Transverse colon (tissue), 4 donors: ENCODE measurements at regions not wholly inside any gene's neighbourhood (a gene's known extent, or its start where the extent isn't known, plus 50 kb on each side); places are given as distances from the start of the nearest gene placed in this dataset.

Experiments
- DNase-seq: peaks from one replicate; pipeline ENCODE4 v3.0.0-alpha.2; 2019
- H3K27ac ChIP-seq, 4 donors: fragments of 200-600 bp; sonication (generic); 2 replicates each; pipeline ENCODE4 v1.5.1; 2016 to 2018; ENCODE audit warnings: inconsistent platforms in 4 of 4
- H3K27me3 ChIP-seq: fragments of 200-600 bp; sonication (generic); 2 replicates; pipeline ENCODE4 v1.5.1; 2017; ENCODE audit warnings: inconsistent platforms
- H3K36me3 ChIP-seq, 4 donors: fragments of 200-600 bp; sonication (generic); 2 replicates each; pipeline ENCODE4 v1.5.1; 2017 to 2019; ENCODE audit warnings: inconsistent platforms in 4 of 4
- H3K4me1 ChIP-seq, 4 donors: fragments of 200-600 bp; sonication (generic); 2 replicates each; pipeline ENCODE4 v1.5.1; 2017 to 2020; ENCODE audit warnings: inconsistent platforms in 4 of 4
- H3K4me3 ChIP-seq, 4 donors: fragments of 200-600 bp; sonication (generic); 1 replicate in 1 of 4; 2 replicates in 3 of 4; pipeline versions ENCODE4 v1.5.1 to v1.6.1; 2017 to 2019; ENCODE audit warnings: inconsistent platforms in 4 of 4
- H3K9me3 ChIP-seq, 2 donors: fragments of 200-600 bp; sonication (generic); 2 replicates each; pipeline ENCODE4 v1.5.1; 2017 to 2019; ENCODE audit warnings: inconsistent platforms in 2 of 2
- EP300 ChIP-seq: sonication (generic); formaldehyde crosslinking; IDR thresholded peaks from one replicate; pipeline ENCODE4 v1.6.1; 2017; ENCODE audit warnings: antibody characterized with exemption, low read depth
- POLR2A ChIP-seq: fragments of 450-650 bp; IDR thresholded peaks from one replicate; pipeline ENCODE4 v1.6.1; 2016; ENCODE audit warnings: antibody characterized with exemption, mild to moderate bottlenecking, moderate library complexity
- POLR2AphosphoS5 ChIP-seq, 3 donors: sonication (generic); formaldehyde crosslinking; IDR thresholded peaks; one replicate each; pipeline ENCODE4 v1.6.1; 2016; ENCODE audit warnings: antibody characterized with exemption in 3 of 3
- WGBS, 2 donors: methylation state at CpG; one replicate each; pipeline ENCODE4 v1.1.5; 2018; ENCODE audit warnings: low coverage in 1 of 2; 5-methylcytosine and 5-hydroxymethylcytosine counted together
- in situ Hi-C, 4 donors: fragments of 200-750 bp; cut with MboI; loops; one replicate each; pipeline versions ENCODE4 v1.15.0 to v1.15.1; 2017; ENCODE audit warnings: low sequenced_read_pairs in 3 of 4, low pct_ligation_motif_present in 1 of 4, low pct_unique_long_range_greater_than_20kb in 1 of 4
- intact Hi-C: fragments of 100-400 bp; cut with DNase I; formaldehyde crosslinking; loops from one replicate; pipeline ENCODE4 v1.15.1; 2023; ENCODE audit warnings: low total_unique reads
- TF ChIP-seq, protein P1 (sequence below), 5 experiments: fragments of 200-600 bp in 3 of 5; fragments of 450-650 bp in 2 of 5; sonication (generic) in 3 of 5; IDR thresholded peaks; 1 replicate in 2 of 5; 2 replicates in 3 of 5; pipeline ENCODE4 v1.5.1; 2016 to 2017; ENCODE audit warnings: antibody characterized with exemption in 5 of 5, inconsistent platforms in 3 of 5, mild to moderate bottlenecking in 2 of 5, moderate library complexity in 1 of 5

DNA sequence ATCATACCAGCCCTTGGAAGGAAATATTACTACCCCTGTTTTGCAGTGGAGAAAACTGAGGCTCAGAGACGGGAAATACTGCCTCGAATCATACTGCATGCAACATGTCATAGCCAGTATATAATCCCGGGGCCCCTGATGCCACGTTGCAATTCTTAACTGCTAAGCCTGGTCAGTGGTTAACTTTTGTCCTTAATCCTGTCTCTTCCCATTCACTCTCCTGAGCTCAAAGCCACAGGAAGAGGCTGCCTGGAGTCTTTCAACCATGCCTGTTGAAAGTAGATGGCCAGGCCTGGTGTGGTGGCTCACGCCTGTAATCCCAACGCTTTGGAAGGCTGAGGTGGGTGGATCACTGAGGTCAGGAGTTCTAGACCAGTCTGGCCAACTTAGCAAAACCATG is 166.6 kb downstream of the MIAT start:
- in situ Hi-C loops = no loop called here
- intact Hi-C loops = no loop called here
- Histone ChIP-seq H3K4me1 (no peaks in the 10 kb centered on the region), H3K4me3 (no peak overlapping the region), H3K27ac (no peak overlapping the region), H3K36me3 (no peaks in the 10 kb centered on the region), H3K27me3 (no peaks in the 10 kb centered on the region), H3K9me3 (no peaks in the 10 kb centered on the region)
- no peak for TF ChIP-seq POLR2AphosphoS5 (IDR thresholded peaks at IDR 0.05)
- TF ChIP-seq EP300 = no peak
- TF ChIP-seq, protein P1, sequence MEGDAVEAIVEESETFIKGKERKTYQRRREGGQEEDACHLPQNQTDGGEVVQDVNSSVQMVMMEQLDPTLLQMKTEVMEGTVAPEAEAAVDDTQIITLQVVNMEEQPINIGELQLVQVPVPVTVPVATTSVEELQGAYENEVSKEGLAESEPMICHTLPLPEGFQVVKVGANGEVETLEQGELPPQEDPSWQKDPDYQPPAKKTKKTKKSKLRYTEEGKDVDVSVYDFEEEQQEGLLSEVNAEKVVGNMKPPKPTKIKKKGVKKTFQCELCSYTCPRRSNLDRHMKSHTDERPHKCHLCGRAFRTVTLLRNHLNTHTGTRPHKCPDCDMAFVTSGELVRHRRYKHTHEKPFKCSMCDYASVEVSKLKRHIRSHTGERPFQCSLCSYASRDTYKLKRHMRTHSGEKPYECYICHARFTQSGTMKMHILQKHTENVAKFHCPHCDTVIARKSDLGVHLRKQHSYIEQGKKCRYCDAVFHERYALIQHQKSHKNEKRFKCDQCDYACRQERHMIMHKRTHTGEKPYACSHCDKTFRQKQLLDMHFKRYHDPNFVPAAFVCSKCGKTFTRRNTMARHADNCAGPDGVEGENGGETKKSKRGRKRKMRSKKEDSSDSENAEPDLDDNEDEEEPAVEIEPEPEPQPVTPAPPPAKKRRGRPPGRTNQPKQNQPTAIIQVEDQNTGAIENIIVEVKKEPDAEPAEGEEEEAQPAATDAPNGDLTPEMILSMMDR (IDR thresholded peaks at IDR 0.05) = no peak
- TF ChIP-seq POLR2A = no peak
- WGBS, 2 donors = 85% methylated on average over 6 of the region's 6 CpGs; no CpG with 5 or more reads in 1 of the 2 donors
- DNase-seq = no peak

GRCh38 chr22:26825960-26826935 is 168.9 kb downstream of the MIAT start:
- in situ Hi-C loops = no loop called here
- Histone ChIP-seq H3K27ac (no peak overlapping the region), H3K36me3 (no peaks in the 10 kb centered on the region), H3K4me1 (no peaks in the 10 kb centered on the region), H3K4me3 (no peak overlapping the region), H3K27me3 (no peaks in the 10 kb centered on the region), H3K9me3 (no peaks in the 10 kb centered on the region)
- intact Hi-C loops = no loop called here
- no peak for DNase-seq
- 62 to 70% methylated on average over 5 to 10 of the region's 10 CpGs for WGBS, 2 donors
- no peak for TF ChIP-seq POLR2AphosphoS5 (IDR thresholded peaks at IDR 0.05)
- no peak for TF ChIP-seq EP300
- TF ChIP-seq, protein P1 (IDR thresholded peaks at IDR 0.05) = no peak
- no peak for TF ChIP-seq POLR2A

- in situ Hi-C loops = no loop called here
- intact Hi-C loops = no loop called here
Observed at GRCh38 chr22:26827611-26828010, 170.2 kb downstream of the MIAT start.

GRCh38 chr22:26828311-26828710 is 170.9 kb downstream of the MIAT start:
- no peaks in the 10 kb centered on the region for H3K36me3 ChIP-seq
- TF ChIP-seq, protein P1 (IDR thresholded peaks at IDR 0.05) = no peak
- TF ChIP-seq POLR2AphosphoS5 (IDR thresholded peaks at IDR 0.05) (no peak), POLR2A (no peak), EP300 (no peak)
- H3K9me3 ChIP-seq = no peaks in the 10 kb centered on the region
- intact Hi-C loops (no loop called here), in situ Hi-C loops (no loop called here)
- WGBS, 2 donors = 64% methylated on average over 3 of the region's 3 CpGs; no CpG with 5 or more reads in 1 of the 2 donors
- H3K4me1 ChIP-seq = no peaks in the 10 kb centered on the region
- H3K4me3 ChIP-seq = no peak overlapping the region
- no peak overlapping the region for H3K27ac ChIP-seq
- no peak for DNase-seq
- no peaks in the 10 kb centered on the region for H3K27me3 ChIP-seq

More at GRCh38 chr22:26827611-26828010, 170.2 kb downstream of the MIAT start:
- DNase-seq = no peak
- 81 to 84% methylated on average over 4 of the region's 4 CpGs for WGBS, 2 donors
- no peaks in the 10 kb centered on the region for H3K9me3 ChIP-seq
- no peak overlapping the region for H3K4me3 ChIP-seq
- H3K27me3 ChIP-seq = no peaks in the 10 kb centered on the region
- H3K27ac ChIP-seq = no peak overlapping the region
- TF ChIP-seq EP300 (no peak), POLR2AphosphoS5 (IDR thresholded peaks at IDR 0.05) (no peak), POLR2A (no peak)
- TF ChIP-seq, protein P1 (IDR thresholded peaks at IDR 0.05) = no peak
- H3K4me1 ChIP-seq = no peaks in the 10 kb centered on the region
- H3K36me3 ChIP-seq = no peaks in the 10 kb centered on the region
